Hepatocyte (in vitro differentiated cells): ENCODE measurements at regions not wholly inside any gene's neighbourhood (a gene's known extent, or its start where the extent isn't known, plus 50 kb on each side); places are given as distances from the start of the nearest gene placed in this dataset.

Experiments
- DNase-seq: peaks from one replicate; pipeline ENCODE4 v3.0.0-alpha.2; 2016; ENCODE audit warnings: low spot score
- H2AFZ ChIP-seq: fragments of 200-600 bp; sonication (generic); 2 replicates; pipeline ENCODE4 v1.6.0; 2016; ENCODE audit warnings: antibody characterized with exemption, mild to moderate bottlenecking
- H3K27ac ChIP-seq: fragments of 200-600 bp; sonication (generic); 2 replicates; pipeline ENCODE4 v1.5.1; 2016; ENCODE audit warnings: mild to moderate bottlenecking
- H3K27me3 ChIP-seq: fragments of 200-600 bp; sonication (generic); 2 replicates; pipeline ENCODE4 v1.6.1; 2016
- H3K36me3 ChIP-seq: fragments of 200-600 bp; sonication (generic); replicated peaks from 2 replicates; pipeline ENCODE4 v1.5.1; 2016; ENCODE audit warnings: low read depth; ENCODE audit not compliant: insufficient read depth
- H3K4me1 ChIP-seq: fragments of 200-600 bp; sonication (generic); 2 replicates; pipeline ENCODE4 v1.5.1; 2016; ENCODE audit warnings: mild to moderate bottlenecking, moderate library complexity; ENCODE audit not compliant: insufficient read depth
- H3K4me2 ChIP-seq: fragments of 200-600 bp; sonication (generic); 2 replicates; pipeline ENCODE4 v1.6.0; 2016
- H3K4me3 ChIP-seq: fragments of 200-600 bp; sonication (generic); 2 replicates; pipeline ENCODE4 v1.5.1; 2016; ENCODE audit warnings: mild to moderate bottlenecking
- H3K79me2 ChIP-seq: fragments of 200-600 bp; sonication (generic); 2 replicates; pipeline ENCODE4 v1.6.0; 2017; ENCODE audit warnings: mild to moderate bottlenecking
- H3K9me2 ChIP-seq: fragments of 200-600 bp; sonication (generic); replicated peaks from 2 replicates; pipeline ENCODE4 v1.6.0; 2017; ENCODE audit warnings: mild to moderate bottlenecking; ENCODE audit not compliant: insufficient read depth
- H3K9me3 ChIP-seq: fragments of 200-600 bp; sonication (generic); 2 replicates; pipeline ENCODE4 v1.5.1; 2016; ENCODE audit warnings: low read depth, mild to moderate bottlenecking
- H4K20me1 ChIP-seq: fragments of 200-600 bp; sonication (generic); 2 replicates; pipeline ENCODE4 v1.6.0; 2016; ENCODE audit warnings: mild to moderate bottlenecking; ENCODE audit not compliant: insufficient read depth, poor library complexity, severe bottlenecking
- CTCF ChIP-seq: fragments of 200-600 bp; sonication (generic); IDR thresholded peaks from 2 replicates; pipeline ENCODE4 v1.5.1; 2016; ENCODE audit warnings: antibody characterized with exemption, mild to moderate bottlenecking; ENCODE audit not compliant: poor library complexity
- EZH2 ChIP-seq: fragments of 200-600 bp; sonication (generic); IDR thresholded peaks from 2 replicates; pipeline ENCODE4 v1.6.1; 2016; ENCODE audit warnings: antibody characterized with exemption, mild to moderate bottlenecking, borderline replicate concordance
- EZH2phosphoT487 ChIP-seq: fragments of 200-600 bp; sonication (generic); IDR thresholded peaks from one replicate; pipeline ENCODE4 v1.6.1; 2018; ENCODE audit warnings: antibody characterized with exemption, mild to moderate bottlenecking, low read depth, moderate library complexity; ENCODE audit not compliant: unreplicated experiment, severe bottlenecking
- WGBS: methylation state at CpG from one replicate; pipeline ENCODE4 v1.1.6; 2016; ENCODE audit warnings: low lambda C conversion rate; ENCODE audit errors: missing lambda C conversion rate; 5-methylcytosine and 5-hydroxymethylcytosine counted together

- H3K9me2 ChIP-seq, result no peaks in the 10 kb centered on the region
- H3K27ac ChIP-seq, result no peak overlapping the region
- peak; percentile 8 for DNase-seq
- peaks cover 100% of the 10 kb centered on the region for H3K27me3 ChIP-seq
- peaks cover 4% of the 10 kb centered on the region for H3K4me1 ChIP-seq
- no peaks in the 10 kb centered on the region for H3K79me2 ChIP-seq
- H3K36me3 ChIP-seq, result no peaks in the 10 kb centered on the region
- H3K4me2 ChIP-seq, result peak overlapping the region; percentile 74
- H4K20me1 ChIP-seq, result no peaks in the 10 kb centered on the region
- peak overlapping the region; percentile 3 for H2AFZ ChIP-seq
- 3% methylated on average over 22 of the region's 22 CpGs for WGBS
- peak overlapping the region; percentile 16 for H3K4me3 ChIP-seq
- H3K9me3 ChIP-seq, result no peaks in the 10 kb centered on the region
- TF ChIP-seq EZH2phosphoT487, result peak; percentile 28
- TF ChIP-seq CTCF, result no peak
- TF ChIP-seq EZH2, result peak; percentile 57
These were observed 216.1 kb downstream of the MEF2C start for GRCh38 chr5:88666761-88667495.

- Histone ChIP-seq H3K4me1 (peaks cover 7% of the 10 kb centered on the region), H3K9me2 (no peaks in the 10 kb centered on the region), H3K27me3 (peaks cover 100% of the 10 kb centered on the region), H3K9me3 (no peaks in the 10 kb centered on the region), H3K27ac (no peak overlapping the region), H3K4me3 (no peak overlapping the region), H2AFZ (no peak overlapping the region), H4K20me1 (no peaks in the 10 kb centered on the region), H3K36me3 (no peaks in the 10 kb centered on the region), H3K4me2 (no peak overlapping the region), H3K79me2 (no peaks in the 10 kb centered on the region)
- 5% methylated on average over 17 of the region's 17 CpGs for WGBS
- DNase-seq, result no peak
- TF ChIP-seq EZH2phosphoT487 (no peak), EZH2 (no peak), CTCF (no peak)
These were observed 217.2 kb downstream of the MEF2C start for GRCh38 chr5:88665750-88666215.

- Histone ChIP-seq H3K27me3 (peaks cover 100% of the 10 kb centered on the region), H3K9me2 (no peaks in the 10 kb centered on the region), H3K4me1 (peaks cover 7% of the 10 kb centered on the region), H3K9me3 (no peaks in the 10 kb centered on the region), H4K20me1 (no peaks in the 10 kb centered on the region), H3K27ac (no peak overlapping the region), H3K36me3 (no peaks in the 10 kb centered on the region), H3K4me2 (no peak overlapping the region), H3K4me3 (no peak overlapping the region), H3K79me2 (no peaks in the 10 kb centered on the region), H2AFZ (no peak overlapping the region)
- 5% methylated on average over 2 of the region's 2 CpGs for WGBS
- no peak for TF ChIP-seq EZH2phosphoT487
- no peak for TF ChIP-seq CTCF
- TF ChIP-seq EZH2, result no peak
- no peak for DNase-seq
These were observed 218.3 kb downstream of the MEF2C start for GRCh38 chr5:88664645-88665044.
